Uterus (tissue), 2 donors: ENCODE measurements at regions not wholly inside any gene's neighbourhood (a gene's known extent, or its start where the extent isn't known, plus 50 kb on each side); places are given as distances from the start of the nearest gene placed in this dataset.
"Not testable (repeated sequence)": the region's sequence is repeated elsewhere in the genome, so short reads cannot be mapped to it uniquely, and the experiment has no call there.

ENCODE experiments used
- CTCF ChIP-seq, 4 experiments: fragments of 200-600 bp in 2 of 4; fragments of 450-650 bp in 2 of 4; sonication (generic) in 2 of 4; IDR thresholded peaks; one replicate each; pipeline ENCODE4 v1.5.1; 2016 to 2019; ENCODE audit warnings: antibody characterized with exemption in 4 of 4, mild to moderate bottlenecking in 2 of 4, moderate library complexity in 1 of 4
- POLR2A ChIP-seq, 2 donors: fragments of 450-650 bp; IDR thresholded peaks; one replicate each; pipeline ENCODE4 v1.6.1; 2016; ENCODE audit warnings: antibody characterized with exemption in 2 of 2, mild to moderate bottlenecking in 1 of 2, moderate library complexity in 1 of 2

- not testable (repeated sequence) for TF ChIP-seq CTCF, POLR2A (IDR thresholded peaks at IDR 0.05)
These were observed 146.2 kb downstream of the ALG10 start for GRCh38 chr12:34168507-34168906.
